Epithelial cell of esophagus (primary cell): ENCODE measurements at regions not wholly inside any gene's neighbourhood (a gene's known extent, or its start where the extent isn't known, plus 50 kb on each side); places are given as distances from the start of the nearest gene placed in this dataset.
"Not testable (repeated sequence)": the region's sequence is repeated elsewhere in the genome, so short reads cannot be mapped to it uniquely, and the experiment has no call there.

Source experiments
- DNase-seq: peaks from one replicate; pipeline ENCODE4 v3.0.0; 2010; ENCODE audit warnings: low read depth
- H3K4me3 ChIP-seq: 2 replicates; pipeline ENCODE4 v1.5.1; 2011; ENCODE audit warnings: mild to moderate bottlenecking, low read length, control low read depth
- CTCF ChIP-seq: IDR thresholded peaks from 2 replicates; pipeline ENCODE4 v1.5.1; 2011; ENCODE audit warnings: low read depth, mild to moderate bottlenecking, low read length, control low read depth, inconsistent platforms; ENCODE audit not compliant: insufficient read depth; ENCODE audit errors: missing control alignments

- TF ChIP-seq CTCF: no peak
- H3K4me3 ChIP-seq: no peak overlapping the region
- no peak for DNase-seq
Observed at GRCh38 chr2:153588408-153588807, 109.8 kb upstream of the RPRM start.

GRCh38 chr2:153589586-153589985 is 111.0 kb upstream of the RPRM start:
- no peak overlapping the region for H3K4me3 ChIP-seq
- no peak for DNase-seq
- TF ChIP-seq CTCF: no peak

GRCh38 chr2:153593086-153593485 is 114.5 kb upstream of the RPRM start:
- H3K4me3 ChIP-seq: not testable (repeated sequence)
- DNase-seq: peak; percentile 22

- TF ChIP-seq CTCF: no peak
- H3K4me3 ChIP-seq: no peak overlapping the region
- peak; percentile 25 for DNase-seq
Observed at GRCh38 chr2:153595939-153596338, 117.4 kb upstream of the RPRM start.

DNA sequence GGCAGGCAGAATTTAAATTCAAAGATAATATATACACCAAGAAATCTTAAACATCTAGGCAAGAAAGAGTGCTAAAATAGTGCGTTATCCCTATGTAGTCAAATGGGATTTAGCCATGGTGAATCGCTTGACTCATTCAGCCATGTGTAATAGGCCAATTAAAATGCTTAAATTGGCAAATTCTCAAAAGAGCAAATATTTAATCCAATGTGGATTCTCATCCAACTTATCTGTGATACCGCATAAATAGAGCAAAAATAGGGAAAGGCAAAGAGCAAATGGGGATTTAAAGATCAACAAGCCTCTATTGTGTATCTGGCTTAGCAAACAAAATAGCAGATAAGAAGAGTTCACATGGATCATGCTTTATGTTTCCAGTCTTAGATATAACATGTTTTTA is 123.2 kb upstream of the RPRM start:
- no peak for DNase-seq

DNA sequence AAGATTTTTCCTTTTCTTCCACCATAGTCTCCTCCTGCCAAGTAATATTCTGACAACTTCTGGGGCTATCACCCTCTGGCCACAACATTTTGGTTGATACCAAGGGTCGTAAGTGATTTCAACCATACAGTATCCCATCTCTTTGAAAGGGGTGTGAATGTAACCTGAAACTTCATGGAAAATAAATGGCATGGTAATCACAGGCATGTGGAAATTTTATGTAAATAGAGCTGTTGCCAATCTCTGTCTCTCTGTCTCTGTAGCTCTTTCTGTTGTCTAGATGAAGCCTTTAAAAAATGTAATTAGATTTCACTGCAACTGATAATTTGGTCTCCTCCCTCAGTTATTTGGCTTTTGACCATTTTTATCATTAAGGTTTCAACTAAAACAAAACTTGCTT is 125.6 kb upstream of the RPRM start:
- no peak for TF ChIP-seq CTCF
- DNase-seq: no peak

More for the DNA sequence above, 123.2 kb upstream of the RPRM start:
- no peak for TF ChIP-seq CTCF
- H3K4me3 ChIP-seq: no peak overlapping the region

DNA sequence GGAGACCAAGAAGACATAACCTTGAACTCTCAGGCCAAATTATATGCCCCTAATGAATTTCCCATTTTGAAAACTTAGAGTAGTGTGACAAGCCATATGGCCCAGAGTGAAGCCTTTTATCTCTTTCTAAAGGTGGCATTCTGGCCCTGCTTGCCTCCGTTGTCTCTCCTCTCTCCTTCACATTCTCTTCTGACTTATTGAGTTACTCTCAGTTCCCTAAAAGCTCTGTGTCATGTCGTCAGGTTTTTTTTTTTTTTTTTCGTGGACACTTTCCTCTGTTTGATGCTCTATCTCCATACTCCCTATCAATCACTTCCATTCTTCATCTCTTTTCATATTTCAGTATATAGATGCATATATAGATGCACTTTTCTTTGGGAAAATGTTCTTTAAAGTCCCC is 128.1 kb upstream of the RPRM start:
- no peak for DNase-seq
- no peak overlapping the region for H3K4me3 ChIP-seq
- no peak for TF ChIP-seq CTCF

More for the DNA sequence above, 125.6 kb upstream of the RPRM start:
- H3K4me3 ChIP-seq: no peak overlapping the region

DNA sequence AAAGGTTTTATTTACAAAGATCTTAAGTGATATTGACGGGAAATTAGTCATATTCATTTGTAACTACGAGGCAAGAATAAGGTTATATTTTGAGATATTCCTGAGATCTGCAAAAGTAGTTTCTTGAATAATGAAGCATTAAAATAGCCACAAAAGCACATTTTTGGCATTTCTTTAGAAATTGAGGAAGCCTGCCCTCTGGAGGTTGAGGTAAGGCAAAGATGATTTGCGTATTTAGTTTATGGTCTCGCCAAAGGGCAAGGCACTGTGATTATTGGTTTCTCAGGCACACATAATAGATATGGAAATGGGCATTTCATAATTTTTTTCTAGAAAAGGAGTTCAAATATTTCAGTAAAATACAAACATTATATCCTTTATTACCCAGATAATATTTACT is 143.7 kb upstream of the RPRM start:
- DNase-seq: no peak
- H3K4me3 ChIP-seq: no peak overlapping the region
- peak; percentile 14 for TF ChIP-seq CTCF
